Chondrocyte (in vitro differentiated cells): ENCODE measurements at regions not wholly inside any gene's neighbourhood (a gene's known extent, or its start where the extent isn't known, plus 50 kb on each side); places are given as distances from the start of the nearest gene placed in this dataset.

ENCODE experiments used
- DNase-seq: peaks from one replicate; pipeline ENCODE4 v3.0.0; 2021; ENCODE audit warnings: mixed read lengths, low spot score
- H3K27ac Mint-ChIP-seq: one replicate; pipeline ENCODE4 v1.8.0; 2021; ENCODE audit warnings: mild to moderate bottlenecking, moderate library complexity, mixed read lengths; ENCODE audit not compliant: unreplicated experiment
- H3K27me3 Mint-ChIP-seq: 2 replicates; pipeline ENCODE4 v1.8.0; 2021; ENCODE audit warnings: low read depth, mixed read lengths
- H3K36me3 Mint-ChIP-seq: 2 replicates; pipeline ENCODE4 v1.8.0; 2021; ENCODE audit warnings: low read depth, mixed read lengths
- H3K4me1 Mint-ChIP-seq: 2 replicates; pipeline ENCODE4 v1.8.0; 2021; ENCODE audit warnings: low read depth, mild to moderate bottlenecking, mixed read lengths
- H3K4me3 Mint-ChIP-seq: one replicate; pipeline ENCODE4 v1.8.0; 2021; ENCODE audit warnings: mild to moderate bottlenecking, moderate library complexity, mixed read lengths; ENCODE audit not compliant: unreplicated experiment
- H3K9me3 Mint-ChIP-seq: 2 replicates; pipeline ENCODE4 v1.8.0; 2021; ENCODE audit warnings: low read depth, mixed read lengths
- CTCF ChIP-seq: fragments of 200-600 bp; sonication (generic); IDR thresholded peaks from 2 replicates; pipeline ENCODE4 v1.5.0; 2021; ENCODE audit warnings: antibody characterized with exemption, mild to moderate bottlenecking, moderate library complexity

- H3K4me1 Mint-ChIP-seq: no peaks in the 10 kb centered on the region
- no peaks in the 10 kb centered on the region for H3K36me3 Mint-ChIP-seq
- DNase-seq: no peak
- no peak overlapping the region for H3K4me3 Mint-ChIP-seq
- no peaks in the 10 kb centered on the region for H3K9me3 Mint-ChIP-seq
- H3K27me3 Mint-ChIP-seq: peaks cover 16% of the 10 kb centered on the region
- TF ChIP-seq CTCF: no peak
- no peak overlapping the region for H3K27ac Mint-ChIP-seq
Measured at GRCh38 chr4:57607566-57608180, 497.5 kb upstream of the IGFBP7 start.

- H3K9me3 Mint-ChIP-seq: no peaks in the 10 kb centered on the region
- no peak overlapping the region for H3K27ac Mint-ChIP-seq
- no peaks in the 10 kb centered on the region for H3K4me1 Mint-ChIP-seq
- peaks cover 21% of the 10 kb centered on the region for H3K27me3 Mint-ChIP-seq
- no peak overlapping the region for H3K4me3 Mint-ChIP-seq
- no peak for TF ChIP-seq CTCF
- no peaks in the 10 kb centered on the region for H3K36me3 Mint-ChIP-seq
- DNase-seq: no peak
Measured at GRCh38 chr4:57605376-57605775, 495.2 kb upstream of the IGFBP7 start.

- DNase-seq: no peak
- Mint-ChIP-seq H3K4me3 (no peak overlapping the region), H3K9me3 (no peaks in the 10 kb centered on the region), H3K27ac (no peak overlapping the region), H3K36me3 (no peaks in the 10 kb centered on the region), H3K4me1 (no peaks in the 10 kb centered on the region), H3K27me3 (peaks cover 35% of the 10 kb centered on the region)
- TF ChIP-seq CTCF: no peak
Measured at GRCh38 chr4:57602141-57602540, 492.0 kb upstream of the IGFBP7 start.

- TF ChIP-seq CTCF: no peak
- DNase-seq: no peak
- peaks cover 2% of the 10 kb centered on the region for H3K9me3 Mint-ChIP-seq
- H3K27ac Mint-ChIP-seq: no peak overlapping the region
- H3K27me3 Mint-ChIP-seq: peaks cover 21% of the 10 kb centered on the region
- H3K4me3 Mint-ChIP-seq: no peak overlapping the region
- H3K4me1 Mint-ChIP-seq: no peaks in the 10 kb centered on the region
- no peaks in the 10 kb centered on the region for H3K36me3 Mint-ChIP-seq
Measured at GRCh38 chr4:57591073-57591472, 480.9 kb upstream of the IGFBP7 start.

- Mint-ChIP-seq H3K4me1 (no peaks in the 10 kb centered on the region), H3K27me3 (peaks cover 15% of the 10 kb centered on the region), H3K27ac (no peak overlapping the region), H3K9me3 (peaks cover 2% of the 10 kb centered on the region), H3K36me3 (no peaks in the 10 kb centered on the region), H3K4me3 (no peak overlapping the region)
- TF ChIP-seq CTCF: no peak
- DNase-seq: no peak
Measured at GRCh38 chr4:57588557-57588956, 478.4 kb upstream of the IGFBP7 start.
